Mucosa of descending colon (tissue), 3 donors: ENCODE measurements at regions not wholly inside any gene's neighbourhood (a gene's known extent, or its start where the extent isn't known, plus 50 kb on each side); places are given as distances from the start of the nearest gene placed in this dataset.

ENCODE experiments used
- ATAC-seq: fragments of 200-7000 bp; cut with Tn5 transposase; one replicate; pipeline ENCODE4 v1.9.1; 2020; ENCODE audit warnings: mild to moderate bottlenecking, moderate library complexity
- DNase-seq, 3 donors: peaks; one replicate each; pipeline ENCODE4 v3.0.0-alpha.2; 2020
- H3K36me3 ChIP-seq: fragments of 200-600 bp; one replicate; pipeline ENCODE4 v1.8.0; 2021; ENCODE audit warnings: low read depth, mild to moderate bottlenecking
- H3K4me1 ChIP-seq: fragments of 200-600 bp; one replicate; pipeline ENCODE4 v1.8.0; 2021; ENCODE audit warnings: low read depth, mild to moderate bottlenecking
- H3K4me3 ChIP-seq: fragments of 200-600 bp; one replicate; pipeline ENCODE4 v1.8.0; 2021; ENCODE audit warnings: mild to moderate bottlenecking
- H3K9me3 ChIP-seq: fragments of 200-600 bp; one replicate; pipeline ENCODE4 v1.8.0; 2021; ENCODE audit warnings: mild to moderate bottlenecking
- intact Hi-C, 2 donors: fragments of 100-400 bp; cut with DNase I in 1 of 2; cut with micrococcal nuclease in 1 of 2; formaldehyde crosslinking; loops; one replicate each; pipeline versions ENCODE4 v1.11.0 to v1.11.1; 2022; cut with DNase I, micrococcal nuclease
- TF ChIP-seq, protein P1 (sequence below): fragments of 200-600 bp; IDR thresholded peaks from one replicate; pipeline ENCODE4 v1.8.0; 2022; ENCODE audit warnings: antibody characterized with exemption, mild to moderate bottlenecking
- donor health status: DM: no; HTN: no; CAD: no; lungs with moderate emphysema.
- donor health status: DM: no; HTN: no; CAD: no.
- donor health status: DM: no; HTN: yes; CAD: no.

DNA sequence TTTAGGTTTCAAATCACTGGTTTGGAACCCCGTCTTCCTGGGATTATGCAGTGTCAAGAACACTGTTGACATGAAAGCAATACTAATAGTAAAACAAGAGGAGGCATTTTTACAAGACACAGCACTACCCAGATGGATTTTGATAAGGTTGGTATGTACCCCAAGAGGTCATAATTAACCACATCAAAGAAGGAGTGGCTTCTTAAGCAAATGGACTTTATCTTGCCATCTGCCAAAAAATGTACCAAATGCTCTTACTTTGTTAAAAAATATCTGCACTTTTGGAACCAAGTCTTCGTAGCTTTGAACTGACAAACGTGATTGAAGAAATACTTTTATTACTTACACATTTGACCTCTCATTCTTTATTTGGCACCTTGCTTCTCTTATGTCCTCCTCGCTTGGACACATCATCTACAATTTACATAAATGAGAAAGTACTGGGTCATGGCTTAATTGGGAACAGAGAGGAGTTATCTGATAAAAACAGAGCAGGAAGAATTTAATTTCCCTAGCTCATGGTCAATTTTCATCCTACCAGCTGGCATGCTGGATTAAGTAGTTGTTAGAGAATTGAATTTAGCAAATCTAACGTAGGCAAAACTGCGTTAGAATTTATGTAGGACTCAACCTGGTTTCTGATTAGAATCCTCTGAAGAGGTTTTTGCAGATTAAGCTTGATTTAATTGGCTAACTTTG is 54.5 kb upstream of the PRICKLE1 start:
- Histone ChIP-seq H3K36me3 (no peaks in the 10 kb centered on the region), H3K9me3 (no peaks in the 10 kb centered on the region), H3K4me3 (no peak overlapping the region), H3K4me1 (no peaks in the 10 kb centered on the region)
- no peak for ATAC-seq
- intact Hi-C loops, result no loop called here
- TF ChIP-seq, protein P1, sequence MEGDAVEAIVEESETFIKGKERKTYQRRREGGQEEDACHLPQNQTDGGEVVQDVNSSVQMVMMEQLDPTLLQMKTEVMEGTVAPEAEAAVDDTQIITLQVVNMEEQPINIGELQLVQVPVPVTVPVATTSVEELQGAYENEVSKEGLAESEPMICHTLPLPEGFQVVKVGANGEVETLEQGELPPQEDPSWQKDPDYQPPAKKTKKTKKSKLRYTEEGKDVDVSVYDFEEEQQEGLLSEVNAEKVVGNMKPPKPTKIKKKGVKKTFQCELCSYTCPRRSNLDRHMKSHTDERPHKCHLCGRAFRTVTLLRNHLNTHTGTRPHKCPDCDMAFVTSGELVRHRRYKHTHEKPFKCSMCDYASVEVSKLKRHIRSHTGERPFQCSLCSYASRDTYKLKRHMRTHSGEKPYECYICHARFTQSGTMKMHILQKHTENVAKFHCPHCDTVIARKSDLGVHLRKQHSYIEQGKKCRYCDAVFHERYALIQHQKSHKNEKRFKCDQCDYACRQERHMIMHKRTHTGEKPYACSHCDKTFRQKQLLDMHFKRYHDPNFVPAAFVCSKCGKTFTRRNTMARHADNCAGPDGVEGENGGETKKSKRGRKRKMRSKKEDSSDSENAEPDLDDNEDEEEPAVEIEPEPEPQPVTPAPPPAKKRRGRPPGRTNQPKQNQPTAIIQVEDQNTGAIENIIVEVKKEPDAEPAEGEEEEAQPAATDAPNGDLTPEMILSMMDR, result no peak
- DNase-seq, result no peak

DNA sequence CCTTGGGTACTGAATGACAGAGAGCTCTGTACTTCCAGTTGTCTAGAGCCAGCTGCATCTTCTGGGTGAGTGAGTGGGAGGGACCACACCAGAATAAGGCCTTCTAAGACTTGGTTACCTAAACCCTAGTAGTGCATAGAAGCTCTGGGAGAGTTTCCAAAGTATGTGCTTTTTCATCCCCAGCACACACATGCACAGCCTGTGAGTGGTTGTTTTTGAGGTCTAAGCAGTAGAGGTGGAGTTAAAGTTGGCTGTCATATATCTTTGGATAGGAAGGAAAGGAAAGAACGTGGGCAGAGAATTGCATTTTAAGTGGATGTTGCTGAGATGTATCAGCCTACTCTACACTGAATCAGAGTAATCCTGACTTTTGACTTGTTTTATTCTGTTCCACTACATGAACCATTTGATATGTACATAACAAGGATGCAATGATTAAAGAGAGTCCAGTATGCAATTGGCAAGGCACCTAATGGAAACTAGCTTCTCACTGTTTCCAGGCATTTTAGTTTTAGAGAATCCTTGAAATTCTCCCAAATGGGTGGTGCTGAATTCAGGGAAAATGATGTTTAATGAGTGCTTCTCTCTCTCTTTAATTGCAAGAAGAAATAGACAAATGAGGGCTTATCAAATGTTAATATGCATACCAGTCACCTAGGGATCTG is 51.8 kb upstream of the PRICKLE1 start:
- Histone ChIP-seq H3K36me3 (no peaks in the 10 kb centered on the region), H3K9me3 (no peaks in the 10 kb centered on the region), H3K4me1 (no peaks in the 10 kb centered on the region), H3K4me3 (no peak overlapping the region)
- TF ChIP-seq, protein P1, result no peak
- intact Hi-C loops, result no loop called here
- no peak for ATAC-seq
- DNase-seq, result no peak

DNA sequence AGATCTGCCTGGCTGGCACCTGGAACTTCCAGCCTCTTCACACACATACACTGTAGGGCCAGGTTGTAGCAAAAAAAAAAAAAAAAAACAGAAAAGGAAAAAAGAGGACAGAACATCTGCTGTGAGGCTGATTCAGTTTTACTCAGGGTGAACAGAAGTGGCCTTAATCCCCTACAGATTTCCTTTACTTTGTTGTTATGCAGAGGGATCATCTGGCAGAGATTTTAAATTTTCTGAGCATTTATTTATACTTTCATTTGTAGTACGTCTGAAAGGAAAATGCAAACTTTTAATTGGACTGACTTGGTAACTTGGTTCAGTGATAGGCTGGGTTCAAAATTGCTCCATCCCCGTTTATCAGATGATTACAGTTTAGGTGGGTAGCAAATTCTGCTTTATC is 50.8 kb upstream of the PRICKLE1 start:
- Histone ChIP-seq H3K36me3 (no peaks in the 10 kb centered on the region), H3K9me3 (no peaks in the 10 kb centered on the region), H3K4me1 (no peaks in the 10 kb centered on the region), H3K4me3 (no peak overlapping the region)
- no peak for ATAC-seq
- TF ChIP-seq, protein P1, result no peak
- DNase-seq, result no peak
- intact Hi-C loops, result no loop called here

DNA sequence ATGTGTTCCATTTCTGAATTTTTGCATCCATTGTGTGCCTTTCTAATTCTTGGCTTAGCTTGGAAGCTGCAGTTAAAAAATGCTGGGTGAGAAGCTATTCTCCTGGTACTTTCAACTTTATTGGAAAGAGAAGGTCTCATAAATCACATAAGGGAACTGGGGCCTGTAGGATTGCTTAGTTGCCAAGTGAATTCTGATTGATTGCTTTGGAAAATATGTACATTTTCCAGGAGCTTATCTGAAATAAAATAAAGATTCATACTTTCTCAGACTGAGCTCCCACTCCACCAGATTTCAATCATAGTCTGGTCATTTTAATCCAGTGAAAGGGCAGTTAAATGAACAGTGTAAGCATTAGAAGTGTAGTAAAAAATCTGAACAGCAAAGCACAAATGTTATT is 50.0 kb upstream of the PRICKLE1 start:
- no peaks in the 10 kb centered on the region for H3K9me3 ChIP-seq
- TF ChIP-seq, protein P1, result no peak
- H3K4me3 ChIP-seq, result no peak overlapping the region
- no peaks in the 10 kb centered on the region for H3K4me1 ChIP-seq
- ATAC-seq, result no peak
- H3K36me3 ChIP-seq, result no peaks in the 10 kb centered on the region
- DNase-seq, result no peak
- intact Hi-C loops, result no loop called here
